GM23338 (cell line): ENCODE measurements at regions not wholly inside any gene's neighbourhood (a gene's known extent, or its start where the extent isn't known, plus 50 kb on each side); places are given as distances from the start of the nearest gene placed in this dataset.

ENCODE experiments used
- CREB1 ChIP-seq: fragments of 250-450 bp; sonication (Bioruptor Pico); IDR thresholded peaks from 2 replicates; pipeline ENCODE4 v1.5.0; 2020; ENCODE audit warnings: low read depth, mild to moderate bottlenecking, moderate library complexity
- CTCF ChIP-seq, 2 experiments: fragments of 200-600 bp in 1 of 2; sonication (generic) in 1 of 2; conservative IDR thresholded peaks; 2 replicates each; pipeline versions ENCODE4 v1.5.1 to v1.6.1; 2016 to 2017; ENCODE audit warnings: antibody characterized with exemption in 2 of 2, low read depth in 2 of 2, mild to moderate bottlenecking in 2 of 2, moderate library complexity in 1 of 2
- EZH2 ChIP-seq: fragments of 200-600 bp; sonication (generic); IDR thresholded peaks from one replicate; pipeline ENCODE4 v1.8.0; 2017; ENCODE audit warnings: antibody characterized with exemption, mild to moderate bottlenecking, low read depth; ENCODE audit not compliant: unreplicated experiment
- EZH2phosphoT487 ChIP-seq: fragments of 200-600 bp; sonication (generic); IDR thresholded peaks from one replicate; pipeline ENCODE4 v1.8.1; 2018; ENCODE audit warnings: antibody characterized with exemption; ENCODE audit not compliant: unreplicated experiment
- JUNB ChIP-seq: IDR thresholded peaks from one replicate; pipeline ENCODE4 v1.6.1; 2016; ENCODE audit warnings: antibody characterized with exemption; ENCODE audit not compliant: unreplicated experiment
- NANOG ChIP-seq: IDR thresholded peaks from 2 replicates; pipeline ENCODE4 v1.6.1; 2016; ENCODE audit warnings: antibody characterized with exemption, borderline replicate concordance
- POLR2AphosphoS5 ChIP-seq: IDR thresholded peaks from 2 replicates; pipeline ENCODE4 v1.6.1; 2016; ENCODE audit warnings: antibody characterized with exemption, low read depth
- STAT1 ChIP-seq: IDR thresholded peaks from one replicate; pipeline ENCODE4 v1.6.1; 2016; ENCODE audit warnings: antibody characterized with exemption; ENCODE audit not compliant: unreplicated experiment
- ZNF114 ChIP-seq: fragments of 250-450 bp; sonication (Bioruptor Pico); IDR thresholded peaks from 2 replicates; pipeline ENCODE4 v1.5.0; 2020; ENCODE audit warnings: mild to moderate bottlenecking, moderate library complexity
- ZNF331 ChIP-seq: fragments of 250-450 bp; sonication (Bioruptor Pico); IDR thresholded peaks from 2 replicates; pipeline ENCODE4 v1.5.0; 2020; ENCODE audit warnings: low read depth, mild to moderate bottlenecking, moderate library complexity
- ZNF462 ChIP-seq: fragments of 250-450 bp; sonication (Bioruptor Pico); IDR thresholded peaks from 2 replicates; pipeline ENCODE4 v1.5.0; 2020; ENCODE audit warnings: mild to moderate bottlenecking, moderate library complexity
- TF ChIP-seq, protein P1 (sequence below): IDR thresholded peaks from one replicate; pipeline ENCODE4 v1.6.1; 2018; ENCODE audit warnings: antibody characterized with exemption; ENCODE audit not compliant: unreplicated experiment
- TF ChIP-seq, protein P2 (sequence below): IDR thresholded peaks from 2 replicates; pipeline ENCODE4 v1.6.1; 2016; ENCODE audit warnings: antibody characterized with exemption

GRCh38 chr13:46951516-46951915, 54.7 kb upstream of the HTR2A start:
- no peak for TF ChIP-seq EZH2
- no peak for TF ChIP-seq STAT1
- TF ChIP-seq CTCF (conservative IDR thresholded peaks at IDR 0.05; ENCODE audit: low read depth in 2 of 2), result no peak
- no peak for TF ChIP-seq POLR2AphosphoS5
- no peak for TF ChIP-seq ZNF114 (CRISPR knock-in tag)
- TF ChIP-seq, protein P1, sequence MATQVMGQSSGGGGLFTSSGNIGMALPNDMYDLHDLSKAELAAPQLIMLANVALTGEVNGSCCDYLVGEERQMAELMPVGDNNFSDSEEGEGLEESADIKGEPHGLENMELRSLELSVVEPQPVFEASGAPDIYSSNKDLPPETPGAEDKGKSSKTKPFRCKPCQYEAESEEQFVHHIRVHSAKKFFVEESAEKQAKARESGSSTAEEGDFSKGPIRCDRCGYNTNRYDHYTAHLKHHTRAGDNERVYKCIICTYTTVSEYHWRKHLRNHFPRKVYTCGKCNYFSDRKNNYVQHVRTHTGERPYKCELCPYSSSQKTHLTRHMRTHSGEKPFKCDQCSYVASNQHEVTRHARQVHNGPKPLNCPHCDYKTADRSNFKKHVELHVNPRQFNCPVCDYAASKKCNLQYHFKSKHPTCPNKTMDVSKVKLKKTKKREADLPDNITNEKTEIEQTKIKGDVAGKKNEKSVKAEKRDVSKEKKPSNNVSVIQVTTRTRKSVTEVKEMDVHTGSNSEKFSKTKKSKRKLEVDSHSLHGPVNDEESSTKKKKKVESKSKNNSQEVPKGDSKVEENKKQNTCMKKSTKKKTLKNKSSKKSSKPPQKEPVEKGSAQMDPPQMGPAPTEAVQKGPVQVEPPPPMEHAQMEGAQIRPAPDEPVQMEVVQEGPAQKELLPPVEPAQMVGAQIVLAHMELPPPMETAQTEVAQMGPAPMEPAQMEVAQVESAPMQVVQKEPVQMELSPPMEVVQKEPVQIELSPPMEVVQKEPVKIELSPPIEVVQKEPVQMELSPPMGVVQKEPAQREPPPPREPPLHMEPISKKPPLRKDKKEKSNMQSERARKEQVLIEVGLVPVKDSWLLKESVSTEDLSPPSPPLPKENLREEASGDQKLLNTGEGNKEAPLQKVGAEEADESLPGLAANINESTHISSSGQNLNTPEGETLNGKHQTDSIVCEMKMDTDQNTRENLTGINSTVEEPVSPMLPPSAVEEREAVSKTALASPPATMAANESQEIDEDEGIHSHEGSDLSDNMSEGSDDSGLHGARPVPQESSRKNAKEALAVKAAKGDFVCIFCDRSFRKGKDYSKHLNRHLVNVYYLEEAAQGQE, result no peak
- TF ChIP-seq EZH2phosphoT487, result no peak
- no peak for TF ChIP-seq ZNF331
- TF ChIP-seq CREB1 (CRISPR knock-in tag), result no peak
- TF ChIP-seq, protein P2, sequence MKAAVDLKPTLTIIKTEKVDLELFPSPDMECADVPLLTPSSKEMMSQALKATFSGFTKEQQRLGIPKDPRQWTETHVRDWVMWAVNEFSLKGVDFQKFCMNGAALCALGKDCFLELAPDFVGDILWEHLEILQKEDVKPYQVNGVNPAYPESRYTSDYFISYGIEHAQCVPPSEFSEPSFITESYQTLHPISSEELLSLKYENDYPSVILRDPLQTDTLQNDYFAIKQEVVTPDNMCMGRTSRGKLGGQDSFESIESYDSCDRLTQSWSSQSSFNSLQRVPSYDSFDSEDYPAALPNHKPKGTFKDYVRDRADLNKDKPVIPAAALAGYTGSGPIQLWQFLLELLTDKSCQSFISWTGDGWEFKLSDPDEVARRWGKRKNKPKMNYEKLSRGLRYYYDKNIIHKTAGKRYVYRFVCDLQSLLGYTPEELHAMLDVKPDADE, result no peak
- no peak for TF ChIP-seq NANOG
- TF ChIP-seq JUNB, result no peak
- no peak for TF ChIP-seq ZNF462 (CRISPR knock-in tag)
